Erythroblast (primary cell): ENCODE measurements at regions not wholly inside any gene's neighbourhood (a gene's known extent, or its start where the extent isn't known, plus 50 kb on each side); places are given as distances from the start of the nearest gene placed in this dataset.
"Not testable (repeated sequence)": the region's sequence is repeated elsewhere in the genome, so short reads cannot be mapped to it uniquely, and the experiment has no call there.

Experiments
- DNase-seq, 2 experiments: peaks; one replicate each; lab custom pipeline; 2025; lab: John Stamatoyannopoulos, UW
- GATA1 ChIP-seq: IDR thresholded peaks from 2 replicates; pipeline ENCODE4 v1.6.1; 2011; ENCODE audit warnings: low read depth, mild to moderate bottlenecking, control low read depth, low read length, moderate library complexity
- POLR2A ChIP-seq: IDR thresholded peaks from 2 replicates; pipeline ENCODE4 v1.6.1; 2011; ENCODE audit warnings: mild to moderate bottlenecking, low read length

DNA sequence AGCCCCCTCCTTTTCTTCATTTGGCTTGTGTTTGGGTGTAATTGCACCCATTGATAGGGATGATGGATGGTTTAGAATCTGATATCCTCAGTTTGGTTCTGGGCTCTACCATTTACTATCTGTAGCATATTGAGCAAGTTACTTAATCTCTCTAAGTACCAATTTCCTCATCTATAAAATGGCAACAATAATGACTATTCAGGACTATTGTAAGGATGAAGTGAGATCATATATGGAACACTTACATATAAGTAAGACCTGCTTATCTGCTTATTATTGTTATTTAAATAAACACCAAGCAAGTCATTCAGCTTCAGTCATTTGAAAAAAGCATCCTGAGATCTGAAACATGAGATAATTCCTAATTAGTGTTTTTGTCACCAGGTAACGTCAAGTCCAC is 127.0 kb downstream of the SEC23IP start:
- TF ChIP-seq GATA1: no peak
- no peak for TF ChIP-seq POLR2A
- DNase-seq: no peak

- DNase-seq: no peak
- TF ChIP-seq POLR2A: no peak
- TF ChIP-seq GATA1: no peak
Observed at GRCh38 chr10:120022357-120022756, 129.8 kb downstream of the SEC23IP start.

GRCh38 chr10:120034236-120034635 is 141.7 kb downstream of the SEC23IP start:
- no peak for DNase-seq
- TF ChIP-seq POLR2A (no peak), GATA1 (no peak)

DNA sequence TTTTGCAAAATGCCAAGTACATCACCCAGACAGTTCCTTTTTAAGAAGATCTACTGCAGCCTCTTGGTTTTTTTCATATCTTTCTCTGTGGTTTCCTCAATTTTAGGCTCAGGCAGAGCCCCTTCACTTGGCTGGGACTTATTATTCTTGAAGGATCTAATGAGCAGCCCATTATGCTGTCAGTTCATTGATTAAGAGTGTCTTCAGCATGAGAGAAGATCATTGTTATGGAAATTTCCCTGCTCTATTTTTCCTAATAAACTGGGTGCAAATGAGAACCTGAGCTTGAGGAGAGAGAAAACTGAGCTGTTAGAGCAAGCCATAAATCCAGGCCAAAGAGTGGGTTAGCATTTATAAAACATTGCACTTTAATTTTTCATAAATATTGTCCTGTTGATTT is 146.5 kb downstream of the SEC23IP start:
- TF ChIP-seq POLR2A (no peak), GATA1 (no peak)
- DNase-seq: no peak

GRCh38 chr10:120039826-120040225 is 147.3 kb downstream of the SEC23IP start:
- TF ChIP-seq POLR2A: no peak
- no peak for TF ChIP-seq GATA1
- DNase-seq: no peak

- no peak for DNase-seq
- TF ChIP-seq POLR2A (no peak), GATA1 (no peak)
Observed at GRCh38 chr10:120041807-120042559, 149.5 kb downstream of the SEC23IP start.

GRCh38 chr10:120042705-120043104 is 150.2 kb downstream of the SEC23IP start:
- no peak for DNase-seq
- TF ChIP-seq POLR2A (no peak), GATA1 (no peak)

GRCh38 chr10:120047373-120047772 is 154.8 kb downstream of the SEC23IP start:
- DNase-seq: not testable (repeated sequence)

DNA sequence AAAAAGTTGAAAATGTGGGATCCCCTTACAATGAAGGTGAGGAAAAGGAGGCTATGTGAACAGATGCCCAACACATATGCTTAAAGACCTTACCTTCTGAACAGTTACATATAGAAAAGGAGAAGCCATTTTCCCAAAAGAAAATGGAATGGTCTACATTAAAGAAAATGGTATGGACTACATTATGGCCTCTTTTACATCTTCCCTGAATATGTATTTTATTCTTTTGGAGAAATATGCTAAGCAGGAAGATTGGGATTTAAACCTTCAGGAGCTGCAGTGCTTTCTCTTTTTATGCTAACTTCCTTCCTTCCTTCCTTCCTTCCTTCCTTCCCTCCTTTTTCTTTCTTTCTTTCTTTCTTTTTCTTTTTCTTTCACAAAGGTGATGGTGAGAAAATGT is 155.4 kb downstream of the SEC23IP start:
- DNase-seq: no peak
- TF ChIP-seq POLR2A (no peak), GATA1 (no peak)

GRCh38 chr10:120048391-120048790 is 155.9 kb downstream of the SEC23IP start:
- no peak for TF ChIP-seq GATA1
- no peak for TF ChIP-seq POLR2A
- DNase-seq: no peak

DNA sequence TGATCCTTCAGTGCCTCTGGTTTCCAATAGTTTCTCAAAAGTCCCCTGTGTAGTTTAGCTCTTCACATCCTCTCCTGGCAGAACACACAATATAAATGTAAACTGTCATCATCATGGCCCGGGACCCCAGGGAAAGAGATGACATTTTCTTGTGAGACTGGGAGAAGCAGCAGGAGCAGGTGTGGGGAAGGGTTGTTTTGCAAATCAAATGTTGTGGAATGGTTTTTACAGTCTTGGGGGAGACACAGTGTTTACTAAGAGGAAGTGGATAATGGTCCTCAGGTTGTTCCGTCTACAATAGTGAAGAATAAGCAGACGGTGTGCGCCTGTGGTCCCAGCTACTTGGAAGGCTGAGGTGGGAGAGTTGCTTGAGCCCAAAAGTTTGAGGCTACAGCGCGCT is 159.1 kb downstream of the SEC23IP start:
- no peak for DNase-seq
- TF ChIP-seq GATA1: no peak
- TF ChIP-seq POLR2A: no peak

DNA sequence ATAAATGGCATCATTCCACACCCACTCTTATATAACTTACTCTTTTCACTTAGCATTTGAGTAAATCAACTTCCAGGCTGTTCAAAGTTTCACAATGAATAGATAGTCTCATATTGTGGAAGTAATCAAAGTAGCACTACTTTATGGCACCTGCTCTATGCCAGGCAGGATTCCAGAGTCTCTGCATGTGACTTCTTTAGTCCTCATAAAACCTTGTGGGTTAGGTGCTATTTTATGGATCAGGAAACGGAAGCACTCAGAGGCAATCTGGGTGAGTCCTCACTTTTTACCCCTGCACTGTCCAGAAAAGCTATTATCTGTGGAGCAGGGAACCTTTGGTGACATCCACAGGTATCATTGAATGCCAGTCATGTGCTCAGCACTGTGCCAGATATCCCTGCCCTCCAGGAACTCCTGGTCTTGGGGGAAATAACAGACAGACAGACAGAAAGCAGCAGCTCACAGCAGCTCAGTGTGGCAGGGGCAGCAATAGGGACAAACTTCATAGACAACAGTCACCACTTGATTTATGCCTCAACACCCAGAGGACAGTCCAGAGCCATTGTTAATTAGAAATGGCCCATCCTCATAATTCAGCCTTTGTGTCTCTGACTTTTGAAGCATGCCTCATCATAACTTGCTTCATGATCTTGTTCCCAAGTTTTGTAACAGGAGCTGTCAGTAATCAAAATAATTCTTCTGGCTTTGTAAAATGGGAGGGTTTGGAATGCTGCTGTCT is 160.6 kb downstream of the SEC23IP start:
- TF ChIP-seq GATA1 (no peak), POLR2A (no peak)
- DNase-seq: no peak

DNA sequence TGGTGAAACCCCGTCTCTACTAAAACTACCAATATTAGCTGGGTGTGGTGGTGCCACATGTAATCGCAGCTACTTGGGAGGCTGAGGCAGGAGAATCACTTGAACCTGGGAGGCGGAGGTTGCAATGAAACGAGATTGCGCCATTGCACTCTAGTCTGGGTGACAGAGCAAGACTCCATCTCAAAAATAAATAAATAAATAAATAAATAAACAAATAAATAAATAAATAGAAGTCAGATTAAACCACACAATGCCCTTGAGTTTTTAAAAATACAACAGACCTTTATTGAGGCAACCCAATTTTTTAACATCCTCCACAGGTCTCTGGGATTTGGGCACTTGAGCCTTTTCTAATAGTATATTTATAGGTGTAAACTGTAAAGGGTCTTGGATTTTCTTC is 167.3 kb downstream of the SEC23IP start:
- not testable (repeated sequence) for DNase-seq

DNA sequence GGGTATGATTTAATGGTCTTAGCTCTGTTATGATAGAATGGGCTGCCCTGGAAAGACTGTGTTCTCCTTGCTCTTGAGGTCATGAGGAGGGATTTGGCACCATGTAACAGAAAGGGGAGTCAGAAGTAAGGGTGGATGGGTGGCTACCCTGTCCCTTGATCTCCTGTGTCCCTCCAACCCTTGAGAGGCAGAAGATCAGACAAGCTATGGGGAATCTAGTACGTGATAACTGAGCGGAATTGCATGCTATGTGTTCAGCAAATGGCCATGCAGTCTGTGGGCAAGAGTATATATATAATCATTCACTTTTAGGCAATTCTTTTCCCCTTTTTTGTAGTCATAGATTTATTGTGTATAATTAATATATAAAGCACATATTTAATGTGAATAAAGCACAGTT is 174.9 kb downstream of the SEC23IP start:
- no peak for TF ChIP-seq POLR2A
- TF ChIP-seq GATA1: no peak

DNA sequence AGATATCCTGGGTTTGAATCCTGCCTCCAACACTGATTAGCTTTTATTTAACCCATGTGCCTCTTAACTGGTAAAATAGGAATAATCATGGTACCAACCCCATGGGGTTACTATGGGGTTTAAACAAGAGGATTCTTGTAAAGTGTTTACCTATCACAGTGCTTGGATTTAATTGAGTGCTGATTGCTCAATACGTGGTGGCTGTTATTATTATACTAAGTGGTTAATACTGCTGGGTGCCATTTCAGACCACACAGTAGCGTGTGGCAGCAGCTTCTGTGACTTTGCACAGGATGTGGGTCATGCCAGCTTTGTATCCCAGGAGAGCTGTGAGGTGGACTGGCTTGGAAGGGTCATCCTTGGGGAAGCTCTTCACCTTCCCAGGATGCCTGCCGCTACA is 177.2 kb downstream of the SEC23IP start:
- no peak for DNase-seq
- TF ChIP-seq GATA1: no peak
- no peak for TF ChIP-seq POLR2A

More for the DNA sequence above, 174.9 kb downstream of the SEC23IP start:
- DNase-seq: no peak

GRCh38 chr10:120075349-120075748 is 182.8 kb downstream of the SEC23IP start:
- TF ChIP-seq POLR2A: no peak
- TF ChIP-seq GATA1: no peak
- DNase-seq: no peak
